Hepatocyte (in vitro differentiated cells): ENCODE measurements at regions not wholly inside any gene's neighbourhood (a gene's known extent, or its start where the extent isn't known, plus 50 kb on each side); places are given as distances from the start of the nearest gene placed in this dataset.
A peak's percentile ranks its signal among the peaks of the same experiment; 100 is the strongest.

Experiments
- DNase-seq: peaks from one replicate; pipeline ENCODE4 v3.0.0-alpha.2; 2016; ENCODE audit warnings: low spot score
- H2AFZ ChIP-seq: fragments of 200-600 bp; sonication (generic); 2 replicates; pipeline ENCODE4 v1.6.0; 2016; ENCODE audit warnings: antibody characterized with exemption, mild to moderate bottlenecking
- H3K27ac ChIP-seq: fragments of 200-600 bp; sonication (generic); 2 replicates; pipeline ENCODE4 v1.5.1; 2016; ENCODE audit warnings: mild to moderate bottlenecking
- H3K27me3 ChIP-seq: fragments of 200-600 bp; sonication (generic); 2 replicates; pipeline ENCODE4 v1.6.1; 2016
- H3K36me3 ChIP-seq: fragments of 200-600 bp; sonication (generic); replicated peaks from 2 replicates; pipeline ENCODE4 v1.5.1; 2016; ENCODE audit warnings: low read depth; ENCODE audit not compliant: insufficient read depth
- H3K4me1 ChIP-seq: fragments of 200-600 bp; sonication (generic); 2 replicates; pipeline ENCODE4 v1.5.1; 2016; ENCODE audit warnings: mild to moderate bottlenecking, moderate library complexity; ENCODE audit not compliant: insufficient read depth
- H3K4me2 ChIP-seq: fragments of 200-600 bp; sonication (generic); 2 replicates; pipeline ENCODE4 v1.6.0; 2016
- H3K4me3 ChIP-seq: fragments of 200-600 bp; sonication (generic); 2 replicates; pipeline ENCODE4 v1.5.1; 2016; ENCODE audit warnings: mild to moderate bottlenecking
- H3K79me2 ChIP-seq: fragments of 200-600 bp; sonication (generic); 2 replicates; pipeline ENCODE4 v1.6.0; 2017; ENCODE audit warnings: mild to moderate bottlenecking
- H3K9me2 ChIP-seq: fragments of 200-600 bp; sonication (generic); replicated peaks from 2 replicates; pipeline ENCODE4 v1.6.0; 2017; ENCODE audit warnings: mild to moderate bottlenecking; ENCODE audit not compliant: insufficient read depth
- H3K9me3 ChIP-seq: fragments of 200-600 bp; sonication (generic); 2 replicates; pipeline ENCODE4 v1.5.1; 2016; ENCODE audit warnings: low read depth, mild to moderate bottlenecking
- H4K20me1 ChIP-seq: fragments of 200-600 bp; sonication (generic); 2 replicates; pipeline ENCODE4 v1.6.0; 2016; ENCODE audit warnings: mild to moderate bottlenecking; ENCODE audit not compliant: insufficient read depth, poor library complexity, severe bottlenecking
- EZH2 ChIP-seq: fragments of 200-600 bp; sonication (generic); IDR thresholded peaks from 2 replicates; pipeline ENCODE4 v1.6.1; 2016; ENCODE audit warnings: antibody characterized with exemption, mild to moderate bottlenecking, borderline replicate concordance
- EZH2phosphoT487 ChIP-seq: fragments of 200-600 bp; sonication (generic); IDR thresholded peaks from one replicate; pipeline ENCODE4 v1.6.1; 2018; ENCODE audit warnings: antibody characterized with exemption, mild to moderate bottlenecking, low read depth, moderate library complexity; ENCODE audit not compliant: unreplicated experiment, severe bottlenecking
- WGBS: methylation state at CpG from one replicate; pipeline ENCODE4 v1.1.6; 2016; ENCODE audit warnings: low lambda C conversion rate; ENCODE audit errors: missing lambda C conversion rate; 5-methylcytosine and 5-hydroxymethylcytosine counted together
- TF ChIP-seq, protein P1 (sequence below): fragments of 200-600 bp; sonication (generic); IDR thresholded peaks from 2 replicates; pipeline ENCODE4 v1.5.1; 2016; ENCODE audit warnings: antibody characterized with exemption, mild to moderate bottlenecking; ENCODE audit not compliant: poor library complexity

DNA sequence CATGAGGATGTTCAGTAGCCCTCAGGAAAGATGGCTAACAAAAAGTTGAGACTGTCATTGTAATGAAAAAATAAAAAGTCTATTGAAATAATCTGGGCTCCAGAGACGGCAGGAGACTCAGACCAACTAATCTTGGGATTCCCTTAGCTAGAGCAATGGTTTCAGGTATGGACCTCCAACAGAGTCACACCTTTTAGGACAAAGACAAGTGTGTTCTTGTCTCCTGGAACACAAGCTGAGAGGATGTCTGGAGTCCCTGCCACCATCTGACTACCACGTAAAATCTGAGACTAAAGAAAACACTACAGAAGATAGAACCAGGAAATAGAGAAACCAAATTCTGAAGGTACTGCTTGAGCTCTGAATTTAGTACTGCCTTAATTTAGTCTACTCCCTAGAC lies 103.3 kb upstream of the RBBP8 start:
- H2AFZ ChIP-seq: no peak overlapping the region

DNA sequence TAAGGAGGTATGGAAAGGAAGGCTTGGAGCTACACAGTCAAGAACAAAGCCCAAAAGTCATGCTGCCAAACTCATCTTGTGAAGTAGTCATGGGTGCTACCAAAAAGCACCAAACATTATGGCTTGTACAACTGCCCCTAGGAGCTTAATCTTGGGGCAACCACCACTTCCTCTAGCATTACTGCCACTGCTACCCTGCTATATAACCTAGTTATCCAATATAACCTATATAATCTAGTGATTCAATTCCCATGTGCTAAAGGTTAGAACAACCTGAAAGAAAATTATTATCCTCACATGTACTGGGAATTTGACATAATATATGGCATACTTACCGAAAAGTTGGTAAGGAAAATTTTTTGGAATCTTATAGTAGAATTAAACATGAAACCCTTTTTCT lies 102.6 kb upstream of the RBBP8 start:
- Histone ChIP-seq H3K27me3 (no peaks in the 10 kb centered on the region), H3K9me2 (no peaks in the 10 kb centered on the region), H3K4me1 (peaks cover 4% of the 10 kb centered on the region), H3K27ac (no peak overlapping the region), H3K9me3 (no peaks in the 10 kb centered on the region), H4K20me1 (no peaks in the 10 kb centered on the region), H2AFZ (no peak overlapping the region), H3K4me2 (no peak overlapping the region), H3K4me3 (no peak overlapping the region), H3K36me3 (no peaks in the 10 kb centered on the region), H3K79me2 (no peaks in the 10 kb centered on the region)
- 97% methylated on average over 1 of the region's 1 CpG for whole genome bisulfite sequencing
- DNase-seq: no peak
- TF ChIP-seq, protein P1, sequence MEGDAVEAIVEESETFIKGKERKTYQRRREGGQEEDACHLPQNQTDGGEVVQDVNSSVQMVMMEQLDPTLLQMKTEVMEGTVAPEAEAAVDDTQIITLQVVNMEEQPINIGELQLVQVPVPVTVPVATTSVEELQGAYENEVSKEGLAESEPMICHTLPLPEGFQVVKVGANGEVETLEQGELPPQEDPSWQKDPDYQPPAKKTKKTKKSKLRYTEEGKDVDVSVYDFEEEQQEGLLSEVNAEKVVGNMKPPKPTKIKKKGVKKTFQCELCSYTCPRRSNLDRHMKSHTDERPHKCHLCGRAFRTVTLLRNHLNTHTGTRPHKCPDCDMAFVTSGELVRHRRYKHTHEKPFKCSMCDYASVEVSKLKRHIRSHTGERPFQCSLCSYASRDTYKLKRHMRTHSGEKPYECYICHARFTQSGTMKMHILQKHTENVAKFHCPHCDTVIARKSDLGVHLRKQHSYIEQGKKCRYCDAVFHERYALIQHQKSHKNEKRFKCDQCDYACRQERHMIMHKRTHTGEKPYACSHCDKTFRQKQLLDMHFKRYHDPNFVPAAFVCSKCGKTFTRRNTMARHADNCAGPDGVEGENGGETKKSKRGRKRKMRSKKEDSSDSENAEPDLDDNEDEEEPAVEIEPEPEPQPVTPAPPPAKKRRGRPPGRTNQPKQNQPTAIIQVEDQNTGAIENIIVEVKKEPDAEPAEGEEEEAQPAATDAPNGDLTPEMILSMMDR: no peak
- TF ChIP-seq EZH2phosphoT487 (no peak), EZH2 (no peak)

More for the DNA sequence above, 103.3 kb upstream of the RBBP8 start:
- DNase-seq: no peak
- Histone ChIP-seq H4K20me1 (no peaks in the 10 kb centered on the region), H3K27ac (no peak overlapping the region), H3K9me3 (no peaks in the 10 kb centered on the region), H3K4me2 (no peak overlapping the region), H3K79me2 (no peaks in the 10 kb centered on the region), H3K36me3 (no peaks in the 10 kb centered on the region), H3K4me3 (no peak overlapping the region), H3K9me2 (no peaks in the 10 kb centered on the region), H3K27me3 (no peaks in the 10 kb centered on the region), H3K4me1 (peaks cover 4% of the 10 kb centered on the region)
- 67% methylated on average over 2 of the region's 2 CpGs for WGBS
- TF ChIP-seq, protein P1: no peak
- TF ChIP-seq EZH2: no peak
- TF ChIP-seq EZH2phosphoT487: no peak

DNA sequence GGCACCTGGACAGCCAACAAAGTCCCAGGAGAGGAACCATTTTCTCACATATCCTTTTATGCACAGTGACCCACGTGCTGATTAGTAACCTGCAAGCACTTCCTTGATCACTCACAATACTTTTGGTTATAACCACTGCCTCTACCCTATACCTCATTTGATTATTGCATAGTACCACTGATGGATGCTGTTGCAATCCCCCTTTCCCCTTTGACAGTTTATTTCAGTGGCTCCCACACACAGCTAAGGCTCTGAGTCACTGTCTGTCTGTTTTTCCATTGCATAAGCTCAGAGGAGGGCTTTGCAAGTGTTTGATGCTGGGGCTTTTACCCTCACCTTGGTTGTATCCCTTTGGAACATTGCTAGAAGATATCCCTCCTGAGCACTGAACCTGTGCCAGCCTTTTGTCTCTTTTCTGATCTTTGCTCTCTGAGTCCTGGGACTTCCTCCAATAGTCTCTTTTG lies 101.7 kb upstream of the RBBP8 start:
- H3K4me3 ChIP-seq: no peak overlapping the region
- DNase-seq: peak; percentile 26
- no peak overlapping the region for H3K4me2 ChIP-seq
- H3K4me1 ChIP-seq: peaks cover 4% of the 10 kb centered on the region
- no peaks in the 10 kb centered on the region for H3K9me2 ChIP-seq
- H3K36me3 ChIP-seq: no peaks in the 10 kb centered on the region
- TF ChIP-seq, protein P1: no peak
- no peak for TF ChIP-seq EZH2phosphoT487
- TF ChIP-seq EZH2: no peak
- no peaks in the 10 kb centered on the region for H3K79me2 ChIP-seq
- H3K27me3 ChIP-seq: no peaks in the 10 kb centered on the region
- H2AFZ ChIP-seq: no peak overlapping the region
- H3K27ac ChIP-seq: no peak overlapping the region
- no peaks in the 10 kb centered on the region for H3K9me3 ChIP-seq
- H4K20me1 ChIP-seq: no peaks in the 10 kb centered on the region
- WGBS: 60% methylated on average over 1 of the region's 1 CpG

DNA sequence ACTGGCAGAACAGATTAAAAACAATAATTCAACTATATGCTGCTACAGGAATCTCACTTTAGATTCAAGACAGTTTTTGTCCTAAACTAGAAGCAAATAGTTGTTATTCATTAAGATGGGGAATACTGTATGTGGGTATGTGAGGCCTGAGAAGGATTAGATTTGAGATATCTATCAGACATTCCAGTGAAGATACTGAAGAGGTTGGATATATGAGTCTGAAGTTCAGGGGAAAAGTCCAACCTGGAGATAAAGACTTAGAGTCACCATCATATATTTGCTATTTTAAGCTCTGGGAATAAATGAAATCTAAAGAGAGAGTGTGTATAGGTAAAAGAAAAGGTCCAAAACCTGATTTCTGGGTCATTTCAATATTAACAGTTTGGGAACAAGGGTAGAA lies 96.2 kb upstream of the RBBP8 start:
- Histone ChIP-seq H2AFZ (no peak overlapping the region), H3K27me3 (no peaks in the 10 kb centered on the region), H3K4me1 (peaks cover 18% of the 10 kb centered on the region), H3K4me3 (no peak overlapping the region), H3K9me3 (no peaks in the 10 kb centered on the region), H3K27ac (no peak overlapping the region), H3K9me2 (no peaks in the 10 kb centered on the region), H3K79me2 (no peaks in the 10 kb centered on the region), H3K4me2 (no peak overlapping the region), H4K20me1 (no peaks in the 10 kb centered on the region), H3K36me3 (no peaks in the 10 kb centered on the region)
- TF ChIP-seq, protein P1: no peak
- TF ChIP-seq EZH2 (no peak), EZH2phosphoT487 (no peak)
- DNase-seq: no peak
